GM12874 (cell line): ENCODE measurements at regions not wholly inside any gene's neighbourhood (a gene's known extent, or its start where the extent isn't known, plus 50 kb on each side); places are given as distances from the start of the nearest gene placed in this dataset.

ENCODE experiments used
- CTCF ChIP-seq: IDR thresholded peaks from 2 replicates; pipeline ENCODE4 v1.5.1; 2011; ENCODE audit warnings: low read depth, mild to moderate bottlenecking, control low read depth, low read length, moderate library complexity; ENCODE audit not compliant: insufficient read depth

GRCh38 chr10:85193796-85194195 lies 865.4 kb downstream of the CCSER2 start:
- no peak for TF ChIP-seq CTCF

DNA sequence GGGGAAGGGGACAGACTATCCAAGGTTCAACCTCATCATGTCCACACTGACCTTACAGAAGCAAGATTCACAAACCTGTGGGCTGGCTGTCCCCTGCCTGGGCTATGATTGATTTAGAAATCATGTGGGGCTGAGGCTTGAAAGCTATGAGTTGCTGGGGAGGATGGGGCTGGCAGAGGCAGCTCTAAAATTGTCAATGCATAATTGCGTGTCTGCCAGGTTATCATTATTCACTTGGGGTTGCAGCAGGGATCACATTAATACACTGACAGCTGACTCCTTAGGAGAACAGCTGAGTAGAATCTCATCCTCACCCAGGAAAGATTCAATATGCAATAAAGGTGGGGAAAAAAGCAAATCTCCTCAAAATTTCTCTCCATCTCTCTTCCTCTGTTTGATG lies 866.3 kb downstream of the CCSER2 start:
- TF ChIP-seq CTCF, result no peak

DNA sequence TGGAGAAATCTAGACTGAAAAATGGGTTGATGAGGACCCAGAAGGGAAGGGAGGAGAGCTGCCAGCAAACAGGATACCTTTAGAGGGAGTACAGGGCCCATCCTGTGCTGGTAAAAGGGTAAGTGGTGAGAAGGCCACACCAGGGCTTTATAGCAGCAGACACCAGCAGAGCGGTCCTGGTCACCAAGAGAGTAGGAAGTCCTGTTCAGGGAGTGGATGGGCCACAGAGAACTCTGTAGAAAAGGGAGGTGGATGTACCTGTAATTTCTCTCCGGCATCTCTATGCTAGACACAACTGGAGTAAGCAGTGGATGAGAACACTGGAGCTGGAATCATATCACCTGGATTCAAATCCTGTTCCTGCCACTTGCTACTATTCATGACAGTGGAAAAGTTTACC lies 867.2 kb downstream of the CCSER2 start:
- TF ChIP-seq CTCF, result no peak

- TF ChIP-seq CTCF, result no peak
Measured at GRCh38 chr10:85204814-85205213, 876.4 kb downstream of the CCSER2 start.

GRCh38 chr10:85212526-85212925 lies 884.1 kb downstream of the CCSER2 start:
- no peak for TF ChIP-seq CTCF

DNA sequence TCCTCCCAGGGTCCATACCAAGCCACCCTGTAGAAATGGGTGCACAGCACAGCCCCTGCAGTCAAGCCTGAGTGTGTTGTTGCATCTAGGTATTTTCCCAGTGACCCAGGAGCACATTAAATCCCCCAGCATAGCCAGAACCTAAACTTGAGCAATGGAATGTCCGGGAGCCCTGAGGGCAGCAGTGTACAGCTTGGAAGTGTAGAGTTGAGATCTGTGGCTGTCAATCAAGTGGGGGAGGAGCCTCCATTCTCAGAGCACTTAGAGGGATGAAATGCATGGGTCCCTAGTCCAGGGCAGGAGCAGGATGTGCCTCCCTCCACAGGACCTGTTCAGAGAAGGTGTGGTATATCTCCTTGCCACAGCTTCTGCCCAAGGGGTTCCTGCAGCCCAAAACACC lies 885.1 kb downstream of the CCSER2 start:
- no peak for TF ChIP-seq CTCF

DNA sequence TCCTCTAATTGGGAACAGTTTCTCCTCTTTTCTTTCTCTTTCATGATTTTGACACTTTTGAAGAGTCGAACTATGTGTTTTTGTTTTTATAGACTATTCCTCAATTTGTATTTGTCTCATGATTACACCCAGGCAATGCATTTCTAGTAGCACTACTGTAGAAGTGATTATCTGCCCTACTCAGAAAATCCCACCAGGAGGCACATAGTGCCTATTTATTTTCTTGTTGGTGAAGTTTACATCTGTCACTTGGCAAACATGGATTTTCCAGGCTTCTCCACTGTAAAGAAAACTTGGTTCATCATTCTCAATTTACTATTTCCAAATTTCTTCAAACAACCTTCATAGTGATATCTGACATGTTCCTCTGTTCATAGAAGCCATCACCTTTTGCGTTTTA lies 893.9 kb downstream of the CCSER2 start:
- TF ChIP-seq CTCF, result no peak
